MM.1S (cell line): ENCODE measurements at regions not wholly inside any gene's neighbourhood (a gene's known extent, or its start where the extent isn't known, plus 50 kb on each side); places are given as distances from the start of the nearest gene placed in this dataset.

Experiments used
- DNase-seq: peaks from one replicate; pipeline ENCODE4 v3.0.0-alpha.2; 2015
- H2AFZ ChIP-seq: fragments of 300-600 bp; sonication (generic); 2 replicates; pipeline ENCODE4 v1.6.0; 2016; ENCODE audit warnings: antibody characterized with exemption, low read length
- H3F3A ChIP-seq: fragments of 300-600 bp; sonication (generic); 2 replicates; pipeline ENCODE4 v1.6.1; 2016; ENCODE audit warnings: mild to moderate bottlenecking, antibody characterized with exemption, low read length, moderate library complexity, mixed read lengths; ENCODE audit not compliant: insufficient read depth
- H3K27ac ChIP-seq: fragments of 300-600 bp; sonication (generic); 2 replicates; pipeline ENCODE4 v1.5.1; 2016; ENCODE audit warnings: mild to moderate bottlenecking, low read length
- H3K27me3 ChIP-seq: fragments of 300-600 bp; sonication (generic); replicated peaks from 2 replicates; pipeline ENCODE4 v1.6.0; 2016; ENCODE audit warnings: low read length; ENCODE audit not compliant: insufficient read depth
- H3K36me3 ChIP-seq: fragments of 300-600 bp; sonication (generic); replicated peaks from 2 replicates; pipeline ENCODE4 v1.6.1; 2016; ENCODE audit warnings: mild to moderate bottlenecking, low read length, mixed read lengths; ENCODE audit not compliant: insufficient read depth
- H3K4me1 ChIP-seq: fragments of 300-600 bp; sonication (generic); 2 replicates; pipeline ENCODE4 v1.6.1; 2016; ENCODE audit warnings: low read length, mixed read lengths
- H3K4me2 ChIP-seq: fragments of 300-600 bp; sonication (generic); 2 replicates; pipeline ENCODE4 v1.6.0; 2016; ENCODE audit warnings: low read depth, low read length
- H3K4me3 ChIP-seq: fragments of 300-600 bp; sonication (generic); 2 replicates; pipeline ENCODE4 v1.5.1; 2016; ENCODE audit warnings: low read length, mixed read lengths
- H3K79me2 ChIP-seq: fragments of 300-600 bp; sonication (generic); 2 replicates; pipeline ENCODE4 v1.6.1; 2016; ENCODE audit warnings: mixed run types, low read length, mixed read lengths
- H3K9ac ChIP-seq: fragments of 300-600 bp; sonication (generic); 2 replicates; pipeline ENCODE4 v1.6.1; 2016; ENCODE audit warnings: low read length, mixed read lengths
- H3K9me2 ChIP-seq: fragments of 300-600 bp; sonication (generic); replicated peaks from 2 replicates; pipeline ENCODE4 v1.6.1; 2016; ENCODE audit warnings: mild to moderate bottlenecking, low read length, mixed read lengths; ENCODE audit not compliant: insufficient read depth
- H3K9me3 ChIP-seq: fragments of 300-600 bp; sonication (generic); replicated peaks from 2 replicates; pipeline ENCODE4 v1.6.1; 2016; ENCODE audit warnings: mild to moderate bottlenecking, low read length, mixed read lengths; ENCODE audit not compliant: insufficient read depth
- H4K20me1 ChIP-seq: fragments of 300-600 bp; sonication (generic); 2 replicates; pipeline ENCODE4 v1.6.1; 2016; ENCODE audit warnings: mild to moderate bottlenecking, low read length, moderate library complexity, mixed read lengths; ENCODE audit not compliant: insufficient read depth
- EZH2 ChIP-seq: fragments of 300-600 bp; sonication (generic); optimal IDR thresholded peaks from 2 replicates; pipeline ENCODE3; 2017; ENCODE audit warnings: low read depth, mild to moderate bottlenecking, antibody characterized with exemption, low read length, mixed read lengths
- EZH2phosphoT487 ChIP-seq: fragments of 300-600 bp; sonication (generic); IDR thresholded peaks from 2 replicates; pipeline ENCODE4 v1.6.1; 2018; ENCODE audit warnings: antibody characterized with exemption, low read length
- TF ChIP-seq, protein P1 (sequence below): fragments of 300-600 bp; sonication (generic); IDR thresholded peaks from 2 replicates; pipeline ENCODE4 v1.5.1; 2016; ENCODE audit warnings: antibody characterized with exemption, low read length, mixed read lengths

DNA sequence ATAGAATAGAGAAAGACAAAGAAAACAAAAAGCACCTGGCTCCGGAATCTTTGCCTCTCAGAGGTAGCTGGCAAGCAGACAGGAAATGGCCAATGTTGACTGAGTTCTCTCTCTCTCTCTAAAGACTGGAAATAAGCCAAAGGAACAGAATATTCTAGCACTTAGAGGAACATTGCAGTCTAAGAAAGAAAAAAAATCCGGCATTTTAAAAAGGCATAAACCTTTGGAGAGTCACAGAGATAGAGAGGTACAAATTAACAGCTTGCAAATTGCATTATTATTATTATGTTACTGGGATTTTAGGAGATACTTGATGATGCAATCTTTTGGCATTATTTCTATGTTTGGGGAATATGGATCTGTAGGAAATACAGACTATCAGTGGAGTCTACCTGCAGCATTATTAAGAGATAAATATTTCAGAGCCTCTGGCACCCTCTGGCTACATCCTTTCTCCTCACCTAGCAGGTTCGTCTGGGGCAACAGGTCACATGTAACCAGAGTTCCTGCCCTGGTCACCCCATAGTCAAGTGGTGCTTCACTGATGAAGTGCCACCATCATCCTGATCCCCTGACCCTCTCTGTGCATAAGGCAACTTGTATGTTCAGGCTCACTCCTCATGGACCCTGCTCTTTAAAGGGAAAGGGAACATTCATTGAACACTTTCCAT lies 318.9 kb upstream of the ACVR2A start:
- TF ChIP-seq, protein P1, sequence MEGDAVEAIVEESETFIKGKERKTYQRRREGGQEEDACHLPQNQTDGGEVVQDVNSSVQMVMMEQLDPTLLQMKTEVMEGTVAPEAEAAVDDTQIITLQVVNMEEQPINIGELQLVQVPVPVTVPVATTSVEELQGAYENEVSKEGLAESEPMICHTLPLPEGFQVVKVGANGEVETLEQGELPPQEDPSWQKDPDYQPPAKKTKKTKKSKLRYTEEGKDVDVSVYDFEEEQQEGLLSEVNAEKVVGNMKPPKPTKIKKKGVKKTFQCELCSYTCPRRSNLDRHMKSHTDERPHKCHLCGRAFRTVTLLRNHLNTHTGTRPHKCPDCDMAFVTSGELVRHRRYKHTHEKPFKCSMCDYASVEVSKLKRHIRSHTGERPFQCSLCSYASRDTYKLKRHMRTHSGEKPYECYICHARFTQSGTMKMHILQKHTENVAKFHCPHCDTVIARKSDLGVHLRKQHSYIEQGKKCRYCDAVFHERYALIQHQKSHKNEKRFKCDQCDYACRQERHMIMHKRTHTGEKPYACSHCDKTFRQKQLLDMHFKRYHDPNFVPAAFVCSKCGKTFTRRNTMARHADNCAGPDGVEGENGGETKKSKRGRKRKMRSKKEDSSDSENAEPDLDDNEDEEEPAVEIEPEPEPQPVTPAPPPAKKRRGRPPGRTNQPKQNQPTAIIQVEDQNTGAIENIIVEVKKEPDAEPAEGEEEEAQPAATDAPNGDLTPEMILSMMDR = no peak
- TF ChIP-seq EZH2phosphoT487 = no peak
- Histone ChIP-seq H4K20me1 (no peaks in the 10 kb centered on the region), H3K9me2 (no peaks in the 10 kb centered on the region), H3K4me1 (no peaks in the 10 kb centered on the region), H3K79me2 (no peaks in the 10 kb centered on the region), H2AFZ (no peak overlapping the region), H3F3A (no peaks in the 10 kb centered on the region), H3K9me3 (no peaks in the 10 kb centered on the region), H3K27ac (no peak overlapping the region), H3K36me3 (no peaks in the 10 kb centered on the region), H3K4me2 (no peak overlapping the region), H3K9ac (no peak overlapping the region), H3K27me3 (no peaks in the 10 kb centered on the region), H3K4me3 (no peak overlapping the region)
- DNase-seq = peak; percentile 24

DNA sequence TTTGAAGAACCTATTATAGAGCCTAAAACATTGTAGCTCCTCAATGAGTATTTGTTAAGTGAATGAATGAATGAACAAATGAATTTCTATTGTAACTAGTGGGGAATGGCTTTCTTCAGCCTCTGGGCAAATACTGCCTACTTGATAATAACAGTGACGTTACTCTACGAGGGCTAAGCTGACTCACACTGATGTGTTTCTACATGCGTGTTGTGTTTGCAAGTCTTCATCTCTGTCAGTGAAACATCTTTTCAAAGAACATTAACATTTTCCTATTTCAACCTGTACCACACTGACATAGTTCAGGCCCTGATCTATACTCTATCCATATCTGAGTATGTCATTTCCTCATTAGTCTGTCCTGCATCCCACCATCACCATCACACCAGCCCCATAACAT lies 319.9 kb upstream of the ACVR2A start:
- Histone ChIP-seq H3K36me3 (no peaks in the 10 kb centered on the region), H3K4me3 (no peak overlapping the region), H3K9me2 (no peaks in the 10 kb centered on the region), H3K27ac (no peak overlapping the region), H3F3A (no peaks in the 10 kb centered on the region), H3K79me2 (no peaks in the 10 kb centered on the region), H3K9ac (no peak overlapping the region), H4K20me1 (no peaks in the 10 kb centered on the region), H3K4me1 (no peaks in the 10 kb centered on the region), H3K4me2 (no peak overlapping the region), H3K9me3 (no peaks in the 10 kb centered on the region), H2AFZ (no peak overlapping the region), H3K27me3 (no peaks in the 10 kb centered on the region)
- TF ChIP-seq, protein P1 = no peak
- no peak for TF ChIP-seq EZH2phosphoT487
- no peak for TF ChIP-seq EZH2
- DNase-seq = no peak

DNA sequence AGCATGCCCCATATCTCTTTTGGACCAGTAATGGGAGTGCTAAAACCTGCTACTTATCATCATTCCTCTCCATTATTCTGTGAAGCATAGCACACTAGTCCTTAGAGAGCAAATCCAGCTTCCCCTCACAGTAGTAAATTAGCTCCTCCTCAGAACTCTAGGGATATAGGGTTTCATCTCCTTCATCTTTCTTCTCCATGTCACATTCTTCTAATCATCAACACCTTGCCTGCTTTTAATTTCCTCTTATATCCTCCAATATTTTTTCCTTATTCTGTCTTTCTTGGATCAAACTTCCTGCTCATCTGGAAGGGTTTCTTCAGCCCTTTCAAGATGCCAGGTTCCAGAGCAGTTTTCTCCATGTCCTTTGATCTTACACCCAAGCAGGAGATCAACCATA lies 321.4 kb upstream of the ACVR2A start:
- H2AFZ ChIP-seq = no peak overlapping the region
- no peak overlapping the region for H3K27ac ChIP-seq

More for the DNA sequence above, 321.4 kb upstream of the ACVR2A start:
- Histone ChIP-seq H3K9me3 (no peaks in the 10 kb centered on the region), H3F3A (no peaks in the 10 kb centered on the region), H3K79me2 (no peaks in the 10 kb centered on the region), H3K4me2 (no peak overlapping the region), H3K27me3 (no peaks in the 10 kb centered on the region), H3K9me2 (no peaks in the 10 kb centered on the region), H3K4me3 (no peak overlapping the region), H4K20me1 (no peaks in the 10 kb centered on the region), H3K36me3 (no peaks in the 10 kb centered on the region), H3K9ac (no peak overlapping the region), H3K4me1 (no peaks in the 10 kb centered on the region)
- no peak for TF ChIP-seq EZH2phosphoT487
- no peak for TF ChIP-seq EZH2
- TF ChIP-seq, protein P1 = no peak
- no peak for DNase-seq
